SK-N-SH treated with all-trans-retinoic acid at 6 μM for 48 hours (cell line): ENCODE measurements at regions not wholly inside any gene's neighbourhood (a gene's known extent, or its start where the extent isn't known, plus 50 kb on each side); places are given as distances from the start of the nearest gene placed in this dataset.

Experiments used
- CREB5 ChIP-seq: fragments of 250-450 bp; sonication (Bioruptor Pico); IDR thresholded peaks from 2 replicates; pipeline ENCODE4 v1.5.1; 2020; ENCODE audit warnings: low read depth, mild to moderate bottlenecking, moderate library complexity
- OSR1 ChIP-seq: fragments of 250-450 bp; sonication (Bioruptor Pico); IDR thresholded peaks from 2 replicates; pipeline ENCODE4 v1.8.0; 2022; ENCODE audit warnings: moderate library complexity, mild to moderate bottlenecking, inconsistent platforms
- ZC3H10 ChIP-seq: fragments of 250-450 bp; sonication (Bioruptor Pico); IDR thresholded peaks from 2 replicates; pipeline ENCODE4 v1.5.1; 2021; ENCODE audit warnings: mild to moderate bottlenecking, moderate library complexity
- ZNF70 ChIP-seq: fragments of 450-650 bp; formaldehyde crosslinking; IDR thresholded peaks from 2 replicates; pipeline ENCODE4 v1.5.0; 2020; ENCODE audit warnings: mild to moderate bottlenecking, moderate library complexity

- TF ChIP-seq CREB5 (CRISPR knock-in tag) (no peak), ZC3H10 (CRISPR knock-in tag) (no peak), ZNF70 (CRISPR knock-in tag) (no peak), OSR1 (CRISPR knock-in tag) (no peak)
These were observed 244.6 kb upstream of the ANO3 start for GRCh38 chr11:26087120-26087935.
